ENCODE measurements at regions not wholly inside any gene's neighbourhood (a gene's known extent, or its start where the extent isn't known, plus 50 kb on each side); places are given as distances from the start of the nearest gene placed in this dataset.

GRCh38 chr13:68007576-68007975 lies 777.4 kb upstream of the PCDH9 start:
- TF ChIP-seq EZH2 (optimal IDR thresholded peaks at IDR 0.05; ENCODE audit: low read depth, low read length) (no peak), CTCF (IDR thresholded peaks at IDR 0.05; ENCODE audit: low read length) (no peak), EZH2phosphoT487 (IDR thresholded peaks at IDR 0.05; ENCODE audit: low read length) (no peak)
- Histone ChIP-seq H3K9me2 (replicated peaks; ENCODE audit: insufficient read depth, low read length) (no peaks in the 10 kb centered on the region), H3K4me3 (ENCODE audit: low read length) (no peak overlapping the region)

GRCh38 chr13:67996101-67996500 lies 766.0 kb upstream of the PCDH9 start:
- Histone ChIP-seq H3K9me3 (replicated peaks; ENCODE audit: insufficient read depth, low read length) (no peaks in the 10 kb centered on the region), H3F3A (ENCODE audit: insufficient read depth, low read length) (no peaks in the 10 kb centered on the region)
- TF ChIP-seq EZH2phosphoT487 (IDR thresholded peaks at IDR 0.05; ENCODE audit: low read length), result no peak
- TF ChIP-seq CTCF (IDR thresholded peaks at IDR 0.05; ENCODE audit: low read length), result no peak
- TF ChIP-seq EZH2 (optimal IDR thresholded peaks at IDR 0.05; ENCODE audit: low read depth, low read length), result no peak

More at GRCh38 chr13:68007576-68007975, 777.4 kb upstream of the PCDH9 start:
- H3K4me2 ChIP-seq (ENCODE audit: low read depth, low read length), result no peak overlapping the region
- no peak for DNase-seq
- no peak overlapping the region for H3K27ac ChIP-seq (ENCODE audit: low read length)
- no peaks in the 10 kb centered on the region for H4K20me1 ChIP-seq (ENCODE audit: insufficient read depth, low read length)
- no peaks in the 10 kb centered on the region for H3K9me3 ChIP-seq (replicated peaks; ENCODE audit: insufficient read depth, low read length)
- H3K4me1 ChIP-seq (ENCODE audit: low read length), result no peaks in the 10 kb centered on the region
- no peaks in the 10 kb centered on the region for H3K27me3 ChIP-seq (replicated peaks; ENCODE audit: insufficient read depth, low read length)
- H2AFZ ChIP-seq (ENCODE audit: low read length), result no peak overlapping the region
- H3F3A ChIP-seq (ENCODE audit: insufficient read depth, low read length), result no peaks in the 10 kb centered on the region
- no peaks in the 10 kb centered on the region for H3K79me2 ChIP-seq (ENCODE audit: low read length)
- no peaks in the 10 kb centered on the region for H3K36me3 ChIP-seq (replicated peaks; ENCODE audit: insufficient read depth, low read length)
- no peak overlapping the region for H3K9ac ChIP-seq (ENCODE audit: low read length)

GRCh38 chr13:67990868-67991267 lies 760.7 kb upstream of the PCDH9 start:
- H3K4me3 ChIP-seq (ENCODE audit: low read length), result no peak overlapping the region
- H3K4me2 ChIP-seq (ENCODE audit: low read depth, low read length), result no peak overlapping the region
- H3K27me3 ChIP-seq (replicated peaks; ENCODE audit: insufficient read depth, low read length), result no peaks in the 10 kb centered on the region
- no peaks in the 10 kb centered on the region for H3K36me3 ChIP-seq (replicated peaks; ENCODE audit: insufficient read depth, low read length)
- no peaks in the 10 kb centered on the region for H3K9me2 ChIP-seq (replicated peaks; ENCODE audit: insufficient read depth, low read length)
- H3K9me3 ChIP-seq (replicated peaks; ENCODE audit: insufficient read depth, low read length), result no peaks in the 10 kb centered on the region
- H2AFZ ChIP-seq (ENCODE audit: low read length), result no peak overlapping the region
- no peaks in the 10 kb centered on the region for H4K20me1 ChIP-seq (ENCODE audit: insufficient read depth, low read length)
- no peaks in the 10 kb centered on the region for H3K4me1 ChIP-seq (ENCODE audit: low read length)
- H3K27ac ChIP-seq (ENCODE audit: low read length), result no peak overlapping the region
- H3K79me2 ChIP-seq (ENCODE audit: low read length), result no peaks in the 10 kb centered on the region
- H3F3A ChIP-seq (ENCODE audit: insufficient read depth, low read length), result no peaks in the 10 kb centered on the region
- TF ChIP-seq EZH2phosphoT487 (IDR thresholded peaks at IDR 0.05; ENCODE audit: low read length) (no peak), EZH2 (optimal IDR thresholded peaks at IDR 0.05; ENCODE audit: low read depth, low read length) (no peak), CTCF (IDR thresholded peaks at IDR 0.05; ENCODE audit: low read length) (no peak)
- DNase-seq, result no peak
- H3K9ac ChIP-seq (ENCODE audit: low read length), result no peak overlapping the region

More at GRCh38 chr13:67996101-67996500, 766.0 kb upstream of the PCDH9 start:
- Histone ChIP-seq H2AFZ (ENCODE audit: low read length) (no peak overlapping the region), H3K4me3 (ENCODE audit: low read length) (no peak overlapping the region), H3K27ac (ENCODE audit: low read length) (no peak overlapping the region), H4K20me1 (ENCODE audit: insufficient read depth, low read length) (no peaks in the 10 kb centered on the region), H3K4me2 (ENCODE audit: low read depth, low read length) (no peak overlapping the region), H3K79me2 (ENCODE audit: low read length) (no peaks in the 10 kb centered on the region), H3K9me2 (replicated peaks; ENCODE audit: insufficient read depth, low read length) (no peaks in the 10 kb centered on the region), H3K27me3 (replicated peaks; ENCODE audit: insufficient read depth, low read length) (no peaks in the 10 kb centered on the region), H3K36me3 (replicated peaks; ENCODE audit: insufficient read depth, low read length) (no peaks in the 10 kb centered on the region), H3K9ac (ENCODE audit: low read length) (no peak overlapping the region), H3K4me1 (ENCODE audit: low read length) (no peaks in the 10 kb centered on the region)
- no peak for DNase-seq
